Activated B cell treated with CpG ODN at 0.5 μM for 24 hours (primary cell): ENCODE measurements at regions not wholly inside any gene's neighbourhood (a gene's known extent, or its start where the extent isn't known, plus 50 kb on each side); places are given as distances from the start of the nearest gene placed in this dataset.

Experiments
- ATAC-seq: fragments of 200-7000 bp; cut with Tn5 transposase; one replicate; pipeline ENCODE4 v1.10.0; 2021; ENCODE audit warnings: low read depth, mild to moderate bottlenecking, moderate library complexity
- CTCF ChIA-PET: fragments of 350-600 bp; sonication (Branson Sonifier 250); formaldehyde crosslinking; loops from one replicate; lab custom pipeline; 2021; ENCODE audit warnings: antibody characterized with exemption; lab: Charles Lee
- POLR2A ChIA-PET: fragments of 350-600 bp; sonication (Branson Sonifier 250); formaldehyde crosslinking; loops from one replicate; lab custom pipeline; 2021; ENCODE audit warnings: antibody characterized with exemption; lab: Charles Lee
- DNase-seq: peaks from one replicate; pipeline ENCODE4 v3.0.0; 2022
- H3K27ac Mint-ChIP-seq: one replicate; pipeline ENCODE4 v1.8.0; 2020; ENCODE audit warnings: mixed read lengths
- H3K27me3 Mint-ChIP-seq: one replicate; pipeline ENCODE4 v1.8.0; 2021; ENCODE audit warnings: mixed read lengths
- H3K36me3 Mint-ChIP-seq: one replicate; pipeline ENCODE4 v1.8.0; 2021; ENCODE audit warnings: low read depth, mixed read lengths
- H3K4me1 Mint-ChIP-seq: one replicate; pipeline ENCODE4 v1.8.0; 2021; ENCODE audit warnings: mixed read lengths
- H3K4me3 Mint-ChIP-seq: one replicate; pipeline ENCODE4 v1.8.0; 2020; ENCODE audit warnings: mild to moderate bottlenecking, mixed read lengths
- H3K9me3 Mint-ChIP-seq: one replicate; pipeline ENCODE4 v1.8.0; 2020; ENCODE audit warnings: mixed read lengths
- intact Hi-C: fragments of 100-400 bp; cut with micrococcal nuclease; formaldehyde crosslinking; loops from one replicate; pipeline ENCODE4 v1.15.1; 2024
- TF ChIP-seq, protein P1 (sequence below): fragments of 200-600 bp; IDR thresholded peaks from one replicate; pipeline ENCODE4 v1.8.0; 2022; ENCODE audit warnings: antibody characterized with exemption, mild to moderate bottlenecking

DNA sequence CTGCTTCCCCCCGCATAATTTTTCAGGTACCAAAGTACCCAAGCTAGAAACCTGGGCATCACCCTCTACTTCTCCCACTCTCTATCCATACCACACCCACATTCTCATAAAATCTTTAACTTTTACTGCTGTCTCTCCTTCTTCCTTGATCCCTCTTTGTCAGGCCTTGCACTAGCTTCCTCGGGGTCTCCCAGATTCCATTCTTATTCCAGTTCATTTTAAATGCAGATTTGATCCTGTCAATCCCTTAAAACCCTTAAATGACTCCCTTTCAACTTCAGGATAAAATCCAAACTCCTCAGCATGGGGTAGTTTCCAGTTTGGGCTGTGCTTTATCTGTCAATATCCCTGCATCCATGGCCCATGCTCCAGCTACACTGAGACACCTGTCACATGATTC, 343.5 kb downstream of the PBX1 start:
- Mint-ChIP-seq H3K4me3 (no peak overlapping the region), H3K36me3 (no peaks in the 10 kb centered on the region), H3K9me3 (peaks cover 7% of the 10 kb centered on the region), H3K4me1 (no peaks in the 10 kb centered on the region), H3K27me3 (no peaks in the 10 kb centered on the region), H3K27ac (no peak overlapping the region)
- ChIA-PET CTCF (no interaction called here), POLR2A (no interaction called here)
- ATAC-seq (no peak), DNase-seq (no peak)
- TF ChIP-seq, protein P1, sequence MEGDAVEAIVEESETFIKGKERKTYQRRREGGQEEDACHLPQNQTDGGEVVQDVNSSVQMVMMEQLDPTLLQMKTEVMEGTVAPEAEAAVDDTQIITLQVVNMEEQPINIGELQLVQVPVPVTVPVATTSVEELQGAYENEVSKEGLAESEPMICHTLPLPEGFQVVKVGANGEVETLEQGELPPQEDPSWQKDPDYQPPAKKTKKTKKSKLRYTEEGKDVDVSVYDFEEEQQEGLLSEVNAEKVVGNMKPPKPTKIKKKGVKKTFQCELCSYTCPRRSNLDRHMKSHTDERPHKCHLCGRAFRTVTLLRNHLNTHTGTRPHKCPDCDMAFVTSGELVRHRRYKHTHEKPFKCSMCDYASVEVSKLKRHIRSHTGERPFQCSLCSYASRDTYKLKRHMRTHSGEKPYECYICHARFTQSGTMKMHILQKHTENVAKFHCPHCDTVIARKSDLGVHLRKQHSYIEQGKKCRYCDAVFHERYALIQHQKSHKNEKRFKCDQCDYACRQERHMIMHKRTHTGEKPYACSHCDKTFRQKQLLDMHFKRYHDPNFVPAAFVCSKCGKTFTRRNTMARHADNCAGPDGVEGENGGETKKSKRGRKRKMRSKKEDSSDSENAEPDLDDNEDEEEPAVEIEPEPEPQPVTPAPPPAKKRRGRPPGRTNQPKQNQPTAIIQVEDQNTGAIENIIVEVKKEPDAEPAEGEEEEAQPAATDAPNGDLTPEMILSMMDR: no peak
- intact Hi-C loops: no loop called here
